K562 (cell line): ENCODE measurements at regions not wholly inside any gene's neighbourhood (a gene's known extent, or its start where the extent isn't known, plus 50 kb on each side); places are given as distances from the start of the nearest gene placed in this dataset.

Experiments used
- ATAC-seq: fragments of 200-7000 bp; cut with Tn5 transposase; 3 replicates; pipeline ENCODE4 v1.9.1; 2020; ENCODE audit warnings: moderate library complexity
- BruUV-seq: library from RNA; stranded (reverse); fragments of 400-500 nt; replicated peaks from 2 replicates; lab custom pipeline; 2021; lab: Mats Ljungman, UMichigan
- CTCF ChIA-PET: fragments of 300-600 bp; formaldehyde crosslinking; extraction: SDS; loops from one replicate; lab custom pipeline; 2021; ENCODE audit warnings: low intra/inter-chr PET ratio; lab: Yijun Ruan, JAX
- POLR2A ChIA-PET: fragments of 300-600, 350-650 bp; sonication (Branson Sonifier 250); formaldehyde crosslinking; extraction: SDS; loops from one replicate; lab custom pipeline; 2021; ENCODE audit warnings: antibody characterized with exemption, inconsistent platforms; lab: Yijun Ruan, JAX
- DNase-seq, 4 experiments: peaks; one replicate each; pipeline versions ENCODE4 v3.0.0 to v3.0.0-alpha.2; 2011 to 2018; ENCODE audit warnings: low spot score in 3 of 4, mixed read lengths in 3 of 4; ENCODE audit errors: extremely low read depth in 1 of 4
- FAIRE-seq: peaks from 2 replicates; lab custom pipeline; 2011; peaks lifted over from hg19 to GRCh38; lab: Jason Lieb, UNC
- H2AFZ ChIP-seq: 2 replicates; pipeline ENCODE4 v1.6.0; 2011; ENCODE audit warnings: low read depth, low read length, control low read depth, inconsistent platforms
- H3K27ac ChIP-seq: fragments of 200-600 bp; 3 replicates; pipeline ENCODE4 v1.8.0; 2011; ENCODE audit warnings: low read depth, mild to moderate bottlenecking, control low read depth, inconsistent platforms, low read length, moderate library complexity, mixed read lengths; ENCODE audit errors: extremely low read depth
- H3K27me3 ChIP-seq, 2 experiments: fragments of 300-600 bp in 1 of 2; 2 replicates in 1 of 2; 3 replicates in 1 of 2; pipeline versions ENCODE4 v1.6.0 to v1.8.0; 2011; ENCODE audit warnings: inconsistent platforms in 2 of 2, low read length in 2 of 2, mild to moderate bottlenecking in 1 of 2, mixed read lengths in 1 of 2, moderate library complexity in 1 of 2; ENCODE audit not compliant: control insufficient read depth in 2 of 2, insufficient read depth in 2 of 2
- H3K36me3 ChIP-seq: fragments of 300-600 bp; 3 replicates; pipeline ENCODE4 v1.8.0; 2011; ENCODE audit warnings: mild to moderate bottlenecking, low read length, inconsistent platforms; ENCODE audit not compliant: control insufficient read depth, insufficient read depth
- H3K4me1 ChIP-seq, 2 experiments: fragments of 200-600 bp in 1 of 2; replicated peaks in 1 of 2; 2 replicates in 1 of 2; 3 replicates in 1 of 2; pipeline versions ENCODE4 v1.5.1 to v1.8.0; 2011; ENCODE audit warnings: inconsistent platforms in 2 of 2, low read length in 2 of 2, mild to moderate bottlenecking in 1 of 2, mixed read lengths in 1 of 2, moderate library complexity in 1 of 2; ENCODE audit not compliant: control insufficient read depth in 2 of 2, insufficient read depth in 2 of 2
- H3K4me2 ChIP-seq: 2 replicates; pipeline ENCODE4 v1.6.1; 2011; ENCODE audit warnings: low read length, control low read depth, inconsistent platforms, mixed read lengths; ENCODE audit not compliant: insufficient read depth
- H3K4me3 ChIP-seq: fragments of 200-600 bp; sonication (generic), shearing (Covaris generic); 2 replicates; pipeline ENCODE4 v1.5.1; 2016; ENCODE audit warnings: control low read depth, inconsistent platforms
- H3K79me2 ChIP-seq: fragments of 200-600 bp; 3 replicates; pipeline ENCODE4 v1.8.0; 2011; ENCODE audit warnings: low read length, inconsistent platforms; ENCODE audit not compliant: control insufficient read depth, insufficient read depth
- H3K9ac ChIP-seq, 2 experiments: 2 replicates each; pipeline versions ENCODE4 v1.6.0 to v1.6.1; 2011; ENCODE audit warnings: low read depth in 2 of 2, low read length in 2 of 2, control low read depth in 1 of 2, inconsistent platforms in 1 of 2, mild to moderate bottlenecking in 1 of 2, mixed read lengths in 1 of 2; ENCODE audit not compliant: insufficient read depth in 1 of 2
- H3K9me1 ChIP-seq: one replicate; pipeline ENCODE4 v1.6.0; 2011; ENCODE audit warnings: inconsistent platforms, mild to moderate bottlenecking, low read length, moderate library complexity; ENCODE audit not compliant: control insufficient read depth, insufficient read depth
- H3K9me3 ChIP-seq: replicated peaks from 2 replicates; pipeline ENCODE4 v1.5.1; 2011; ENCODE audit warnings: low read depth, low read length, inconsistent platforms; ENCODE audit not compliant: control insufficient read depth, insufficient read depth
- H4K20me1 ChIP-seq: replicated peaks from 2 replicates; pipeline ENCODE4 v1.6.1; 2011; ENCODE audit warnings: low read length, inconsistent platforms, mixed read lengths; ENCODE audit not compliant: control insufficient read depth, insufficient read depth
- ATF1 ChIP-seq, 2 experiments: fragments of 450-650 bp in 1 of 2; IDR thresholded peaks; 2 replicates each; pipeline ENCODE4 v1.6.1; 2016; ENCODE audit warnings: missing compliant biosample characterization in 1 of 2, missing genetic modification characterization in 1 of 2
- CBX2 ChIP-seq: fragments of 200-600 bp; sonication (generic); IDR thresholded peaks from one replicate; pipeline ENCODE4 v1.6.1; 2012; ENCODE audit warnings: mild to moderate bottlenecking, low read length, inconsistent platforms; ENCODE audit not compliant: insufficient read depth, poor library complexity, severe bottlenecking
- E2F5 ChIP-seq: sonication (generic); formaldehyde crosslinking; IDR thresholded peaks from 2 replicates; pipeline ENCODE4 v1.8.0; 2022; ENCODE audit warnings: mild to moderate bottlenecking, missing genetic modification reagents
- ERF ChIP-seq: fragments of 450-650 bp; formaldehyde crosslinking; IDR thresholded peaks from 2 replicates; pipeline ENCODE4 v1.4.0; 2020; ENCODE audit warnings: mild to moderate bottlenecking, mixed read lengths
- ETS2 ChIP-seq: IDR thresholded peaks from 2 replicates; pipeline ENCODE4 v1.6.1; 2016; ENCODE audit warnings: borderline replicate concordance, missing genetic modification characterization, mild to moderate bottlenecking, moderate library complexity, missing compliant biosample characterization; ENCODE audit not compliant: poor library complexity, severe bottlenecking
- HDAC8 ChIP-seq: fragments of 450-650 bp; IDR thresholded peaks from 2 replicates; pipeline ENCODE4 v1.6.1; 2016; ENCODE audit warnings: mild to moderate bottlenecking, missing genetic modification characterization, moderate library complexity, missing compliant biosample characterization
- KLF1 ChIP-seq: fragments of 450-650 bp; IDR thresholded peaks from 2 replicates; pipeline ENCODE4 v1.6.1; 2016; ENCODE audit warnings: missing genetic modification characterization, missing compliant biosample characterization
- L3MBTL2 ChIP-seq: fragments of 450-650 bp; IDR thresholded peaks from 2 replicates; pipeline ENCODE4 v1.6.1; 2016; ENCODE audit warnings: mild to moderate bottlenecking, moderate library complexity
- MEF2D ChIP-seq: conservative IDR thresholded peaks from 2 replicates; pipeline ENCODE4 v1.6.1; 2016; ENCODE audit warnings: low read depth, missing genetic modification characterization, missing compliant biosample characterization
- NCOA6 ChIP-seq: fragments of 450-650 bp; IDR thresholded peaks from 2 replicates; pipeline ENCODE4 v1.6.1; 2017; ENCODE audit warnings: mild to moderate bottlenecking
- NR2C2 ChIP-seq, 2 experiments: fragments of 200-800 bp in 1 of 2; sonication (Bioruptor generic) in 1 of 2; sonication (generic) in 1 of 2; formaldehyde crosslinking in 1 of 2; IDR thresholded peaks; 2 replicates each; pipeline versions ENCODE4 v1.6.1 to v1.8.0; 2016 to 2022; ENCODE audit warnings: mild to moderate bottlenecking in 1 of 2, missing compliant biosample characterization in 1 of 2, missing genetic modification characterization in 1 of 2, missing genetic modification reagents in 1 of 2
- PCBP2 ChIP-seq: fragments of 200-400 bp; formaldehyde crosslinking; IDR thresholded peaks from 2 replicates; pipeline ENCODE4 v1.6.1; 2018; ENCODE audit warnings: low read length, low read depth, mild to moderate bottlenecking, moderate library complexity; ENCODE audit not compliant: poor library complexity, severe bottlenecking
- ZNF121 ChIP-seq: sonication (generic); formaldehyde crosslinking; conservative IDR thresholded peaks from 2 replicates; pipeline ENCODE4 v1.8.0; 2022; ENCODE audit warnings: missing genetic modification reagents
- ZNF431 ChIP-seq: sonication (generic); formaldehyde crosslinking; IDR thresholded peaks from 2 replicates; pipeline ENCODE4 v1.8.0; 2022; ENCODE audit warnings: mild to moderate bottlenecking, missing genetic modification reagents
- WGBS: fragments of 100-300 bp; shearing (Covaris generic); methylation state at CpG from one replicate; pipeline ENCODE4 v1.1.6; 2016; ENCODE audit warnings: low coverage, mixed read lengths; ENCODE audit not compliant: insufficient coverage; ENCODE audit errors: missing lambda C conversion rate; 5-methylcytosine and 5-hydroxymethylcytosine counted together
- in situ Hi-C: fragments of 300-500 bp; cut with MboI; formaldehyde crosslinking; loops from 4 replicates; pipeline ENCODE4 v1.15.0; 2018; ENCODE audit warnings: inconsistent platforms, mixed read lengths
- intact Hi-C: fragments of 100-400 bp; cut with micrococcal nuclease; formaldehyde crosslinking; loops from 2 replicates; pipeline ENCODE4 v1.14.2; 2022

GRCh38 chr21:32867597-32867996, 96.0 kb upstream of the PAXBP1 start:
- peaks cover 10 to 22% of the 10 kb centered on the region in 2 experiments; a peak in 3 of 5 replicates for H3K27me3 ChIP-seq
- no peaks in the 10 kb centered on the region for H3K9me1 ChIP-seq
- no TSS peak for BruUV-seq
- no peaks in the 10 kb centered on the region for H3K4me1 ChIP-seq
- no peak overlapping the region for H2AFZ ChIP-seq
- H3K27ac ChIP-seq = no peak overlapping the region
- in situ Hi-C loops = no loop called here
- ATAC-seq (no peak), FAIRE-seq (no peak), DNase-seq (no peak)
- no peaks in the 10 kb centered on the region for H4K20me1 ChIP-seq
- no peak overlapping the region for H3K9ac ChIP-seq
- H3K4me3 ChIP-seq = no peak overlapping the region
- WGBS = 0% methylated on average over 4 of the region's 4 CpGs
- no peaks in the 10 kb centered on the region for H3K36me3 ChIP-seq
- TF ChIP-seq MEF2D (tag) = no peak
- TF ChIP-seq ERF (CRISPR knock-in tag) = no peak
- no peak for TF ChIP-seq ZNF431
- TF ChIP-seq CBX2 = no peak
- no peak for TF ChIP-seq ATF1 (CRISPR knock-in tag; IDR thresholded peaks at IDR 0.05)
- TF ChIP-seq ATF1 (tag; IDR thresholded peaks at IDR 0.05) = no peak
- no peak for TF ChIP-seq NCOA6
- no peak for TF ChIP-seq ZNF121 (CRISPR knock-in tag)
- TF ChIP-seq ETS2 = no peak
- no peak for TF ChIP-seq E2F5 (CRISPR knock-in tag)
- TF ChIP-seq L3MBTL2 = no peak
- TF ChIP-seq PCBP2 = no peak
- no peak for TF ChIP-seq HDAC8 (tag)
- TF ChIP-seq KLF1 (tag) = no peak
- no peak for TF ChIP-seq NR2C2 (CRISPR knock-in tag; IDR thresholded peaks at IDR 0.05)
- no peak for TF ChIP-seq NR2C2 (tag; IDR thresholded peaks at IDR 0.05)
- H3K4me2 ChIP-seq = no peak overlapping the region
- intact Hi-C loops = no loop called here
- POLR2A ChIA-PET = no interaction called here
- H3K79me2 ChIP-seq = no peaks in the 10 kb centered on the region
- no peaks in the 10 kb centered on the region for H3K9me3 ChIP-seq
- CTCF ChIA-PET = no interaction called here
